ENCODE measurements at regions not wholly inside any gene's neighbourhood (a gene's known extent, or its start where the extent isn't known, plus 50 kb on each side); places are given as distances from the start of the nearest gene placed in this dataset.

DNA sequence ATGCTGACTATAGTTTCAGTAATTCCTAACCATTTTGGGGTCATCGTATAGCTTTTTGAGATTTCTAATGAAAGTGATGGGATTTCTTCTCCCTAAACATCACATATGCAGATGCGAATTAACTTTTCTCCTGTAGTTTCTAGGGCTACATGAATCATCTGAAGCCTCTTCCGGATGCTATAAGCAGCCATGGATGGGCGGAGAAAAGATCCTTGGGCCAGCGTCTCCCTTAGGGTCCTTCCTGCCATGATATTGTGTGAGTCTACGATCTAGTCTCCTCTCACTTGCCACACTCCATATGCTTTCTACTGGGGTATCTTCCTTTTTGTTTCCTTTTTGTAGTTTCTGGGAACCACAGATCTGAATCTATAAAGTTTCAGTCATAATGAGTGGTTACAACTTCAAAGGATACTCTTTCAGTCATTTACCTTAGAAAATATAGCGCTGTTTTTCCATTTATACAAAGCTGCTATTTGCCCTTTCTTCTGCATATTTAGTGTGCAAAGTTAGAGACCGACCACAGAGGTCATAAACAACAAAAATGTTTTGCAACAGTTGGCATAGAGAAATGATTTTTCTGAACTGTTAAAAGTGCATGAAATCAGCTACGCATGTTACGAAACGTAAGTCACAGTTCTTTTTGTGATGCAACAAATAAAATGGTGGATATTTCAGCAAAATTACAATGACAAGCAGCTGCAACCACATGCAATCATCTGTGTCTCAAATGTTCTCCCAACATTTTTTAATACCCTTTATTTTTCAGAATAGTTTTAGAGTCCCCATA lies 396.2 kb upstream of the SLC35B3 start:
- H3K27ac ChIP-seq (ENCODE audit: insufficient read length, low read depth, low read length), result no peak overlapping the region
- no peak overlapping the region for H3K56ac ChIP-seq (ENCODE audit: insufficient read length, low read depth, low read length)
- H3K4me3 Mint-ChIP-seq, result no peak overlapping the region
- H3K18ac ChIP-seq (ENCODE audit: insufficient read length, low read depth, low read length), result no peak overlapping the region
- no CpG with 5 or more reads among the region's 11 CpGs for WGBS (ENCODE audit: extremely low coverage, insufficient read length, low lambda C conversion rate)
- no peaks in the 10 kb centered on the region for H3K9me3 Mint-ChIP-seq
- no peak overlapping the region for H2BK20ac ChIP-seq (ENCODE audit: low read depth, low read length, poor library complexity, severe bottlenecking)
- H3K79me2 ChIP-seq (ENCODE audit: insufficient read depth, low read length), result no peaks in the 10 kb centered on the region
- H2BK15ac ChIP-seq (ENCODE audit: low read depth, low read length), result no peak overlapping the region
- no peak overlapping the region for H2BK12ac ChIP-seq (ENCODE audit: insufficient read length, low read depth, low read length)
- H3K79me1 ChIP-seq (ENCODE audit: insufficient read depth, low read depth, low read length, poor library complexity, severe bottlenecking), result no peaks in the 10 kb centered on the region
- H2BK120ac ChIP-seq (ENCODE audit: low read depth, low read length, poor library complexity, severe bottlenecking), result no peak overlapping the region
- H3K27ac Mint-ChIP-seq, result no peak overlapping the region
- H4K5ac ChIP-seq (ENCODE audit: insufficient read length, low read depth, low read length), result no peak overlapping the region
- no peak overlapping the region for H2AK5ac ChIP-seq (ENCODE audit: insufficient read length, low read length)
- H3K27me3 Mint-ChIP-seq (ENCODE audit: low read depth), result no peaks in the 10 kb centered on the region
- H3T11ph ChIP-seq (ENCODE audit: low read length), result no peak overlapping the region
- DNase-seq, result no peak
- no peaks in the 10 kb centered on the region for H3K9me3 ChIP-seq (ENCODE audit: control insufficient read depth, low read depth, low read length)
- H3K36me3 Mint-ChIP-seq (ENCODE audit: insufficient read depth in 1 of 3, low read depth in 3 of 3), result no peaks in the 10 kb centered on the region
- no peak overlapping the region for H3K4me2 ChIP-seq (ENCODE audit: insufficient read depth, insufficient read length, low read length)
- H3K4ac ChIP-seq (ENCODE audit: low read depth, low read length), result no peak overlapping the region
- no peak overlapping the region for H3K9ac ChIP-seq (ENCODE audit: extremely low read depth, insufficient read length, low read length)
- no peak overlapping the region for H4K8ac ChIP-seq (replicated peaks; ENCODE audit: insufficient read length, low read depth, low read length)
- TF ChIP-seq, protein P1, sequence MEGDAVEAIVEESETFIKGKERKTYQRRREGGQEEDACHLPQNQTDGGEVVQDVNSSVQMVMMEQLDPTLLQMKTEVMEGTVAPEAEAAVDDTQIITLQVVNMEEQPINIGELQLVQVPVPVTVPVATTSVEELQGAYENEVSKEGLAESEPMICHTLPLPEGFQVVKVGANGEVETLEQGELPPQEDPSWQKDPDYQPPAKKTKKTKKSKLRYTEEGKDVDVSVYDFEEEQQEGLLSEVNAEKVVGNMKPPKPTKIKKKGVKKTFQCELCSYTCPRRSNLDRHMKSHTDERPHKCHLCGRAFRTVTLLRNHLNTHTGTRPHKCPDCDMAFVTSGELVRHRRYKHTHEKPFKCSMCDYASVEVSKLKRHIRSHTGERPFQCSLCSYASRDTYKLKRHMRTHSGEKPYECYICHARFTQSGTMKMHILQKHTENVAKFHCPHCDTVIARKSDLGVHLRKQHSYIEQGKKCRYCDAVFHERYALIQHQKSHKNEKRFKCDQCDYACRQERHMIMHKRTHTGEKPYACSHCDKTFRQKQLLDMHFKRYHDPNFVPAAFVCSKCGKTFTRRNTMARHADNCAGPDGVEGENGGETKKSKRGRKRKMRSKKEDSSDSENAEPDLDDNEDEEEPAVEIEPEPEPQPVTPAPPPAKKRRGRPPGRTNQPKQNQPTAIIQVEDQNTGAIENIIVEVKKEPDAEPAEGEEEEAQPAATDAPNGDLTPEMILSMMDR (conservative IDR thresholded peaks at IDR 0.05), result no peak
- no peak overlapping the region for H2BK5ac ChIP-seq (ENCODE audit: insufficient read length, low read length)
- no peak overlapping the region for H3K14ac ChIP-seq (ENCODE audit: insufficient read depth, low read length)
- H3K23ac ChIP-seq (ENCODE audit: insufficient read length, low read depth, low read length), result no peak overlapping the region
- H4K91ac ChIP-seq (ENCODE audit: insufficient read length, low read depth, low read length), result no peak overlapping the region
- no peaks in the 10 kb centered on the region for H3K27me3 ChIP-seq (ENCODE audit: insufficient read depth, low read length)
- H2AFZ ChIP-seq (ENCODE audit: low read length), result no peak overlapping the region
- no peaks in the 10 kb centered on the region for H4K20me1 ChIP-seq (ENCODE audit: control insufficient read depth, insufficient read depth, insufficient read length)
- peaks cover 6 to 9% of the 10 kb centered on the region in 2 experiments for H3K4me1 Mint-ChIP-seq
- no peaks in the 10 kb centered on the region for H3K23me2 ChIP-seq (ENCODE audit: insufficient read length, low read depth, low read length, poor library complexity, severe bottlenecking)
- H3K4me1 ChIP-seq (ENCODE audit: insufficient read depth, low read length), result no peaks in the 10 kb centered on the region

All from H9 (cell line).